GM12891 (cell line): ENCODE measurements at regions not wholly inside any gene's neighbourhood (a gene's known extent, or its start where the extent isn't known, plus 50 kb on each side); places are given as distances from the start of the nearest gene placed in this dataset.

ENCODE experiments used
- POLR2A ChIP-seq: IDR thresholded peaks from 2 replicates; pipeline ENCODE4 v1.6.1; 2011; ENCODE audit warnings: low read depth, low read length, control low read depth
- POLR2AphosphoS5 ChIP-seq: IDR thresholded peaks from 2 replicates; pipeline ENCODE4 v1.6.1; 2011; ENCODE audit warnings: low read depth, low read length, control low read depth

DNA sequence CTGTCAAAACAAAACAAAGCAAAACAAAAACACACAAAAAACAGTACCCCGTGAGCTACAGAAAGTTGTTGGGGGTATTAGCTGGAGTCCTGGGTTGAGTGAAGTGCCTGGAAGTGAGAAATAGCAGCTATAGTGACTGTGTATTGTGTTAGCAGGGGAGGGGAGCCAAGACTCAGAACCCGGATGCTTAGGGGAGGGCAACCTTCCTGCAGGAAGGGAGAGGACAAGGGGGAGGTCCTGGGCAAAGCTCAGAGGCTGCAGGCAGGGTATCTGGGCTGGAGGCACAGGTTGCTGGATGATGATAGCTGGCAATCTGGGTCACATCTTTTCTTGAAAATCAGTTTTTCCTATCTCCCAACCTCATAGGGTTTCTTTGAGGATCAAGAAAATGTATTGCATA, 75.8 kb upstream of the PARD3 start:
- TF ChIP-seq POLR2A: no peak
- no peak for TF ChIP-seq POLR2AphosphoS5
